Glutamatergic neuron (in vitro differentiated cells): ENCODE measurements at regions not wholly inside any gene's neighbourhood (a gene's known extent, or its start where the extent isn't known, plus 50 kb on each side); places are given as distances from the start of the nearest gene placed in this dataset.

Experiments used
- DNase-seq: peaks from one replicate; pipeline ENCODE4 v3.0.0; 2022
- H3K27ac Mint-ChIP-seq: one replicate; pipeline ENCODE4 v1.8.0; 2020; ENCODE audit warnings: mild to moderate bottlenecking, mixed read lengths, inconsistent platforms; ENCODE audit not compliant: unreplicated experiment
- H3K27me3 Mint-ChIP-seq: one replicate; pipeline ENCODE4 v1.8.0; 2020; ENCODE audit warnings: mild to moderate bottlenecking, moderate library complexity, mixed read lengths, inconsistent platforms; ENCODE audit not compliant: unreplicated experiment
- H3K36me3 Mint-ChIP-seq: one replicate; pipeline ENCODE4 v1.8.0; 2020; ENCODE audit warnings: mild to moderate bottlenecking, mixed read lengths, inconsistent platforms; ENCODE audit not compliant: unreplicated experiment
- H3K4me1 Mint-ChIP-seq: one replicate; pipeline ENCODE4 v1.8.0; 2020; ENCODE audit warnings: mild to moderate bottlenecking, low read depth, mixed read lengths, inconsistent platforms; ENCODE audit not compliant: unreplicated experiment
- H3K4me3 Mint-ChIP-seq: one replicate; pipeline ENCODE4 v1.8.0; 2020; ENCODE audit warnings: mild to moderate bottlenecking, mixed read lengths, inconsistent platforms; ENCODE audit not compliant: unreplicated experiment
- H3K9me3 Mint-ChIP-seq: one replicate; pipeline ENCODE4 v1.8.0; 2020; ENCODE audit warnings: mild to moderate bottlenecking, moderate library complexity, mixed read lengths, inconsistent platforms; ENCODE audit not compliant: unreplicated experiment
- CTCF ChIP-seq: fragments of 200-600 bp; sonication (generic); IDR thresholded peaks from one replicate; pipeline ENCODE4 v1.5.0; 2021; ENCODE audit not compliant: partially characterized antibody, unreplicated experiment

DNA sequence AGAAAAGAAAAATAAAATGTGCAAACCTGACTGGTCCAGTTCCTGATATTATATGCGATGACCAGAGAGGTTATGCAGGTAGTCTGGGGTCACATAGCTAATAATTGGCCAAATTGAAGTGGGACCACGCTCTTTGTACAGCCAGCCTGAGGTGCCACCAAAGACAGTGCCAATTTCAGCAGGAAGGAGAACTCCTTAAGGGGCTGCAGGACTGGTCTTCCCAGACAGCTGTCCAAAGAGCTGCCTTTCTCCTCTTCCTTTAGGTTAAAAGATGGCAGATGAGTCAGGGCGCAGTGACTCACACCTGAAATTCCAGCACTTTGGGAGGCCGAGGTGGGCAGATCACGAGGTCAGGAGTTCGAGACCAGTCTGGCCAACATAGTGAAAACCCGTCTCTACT, 95.5 kb downstream of the ACKR3 start:
- peaks cover 5% of the 10 kb centered on the region for H3K9me3 Mint-ChIP-seq
- H3K27ac Mint-ChIP-seq: no peak overlapping the region
- H3K27me3 Mint-ChIP-seq: peaks cover 3% of the 10 kb centered on the region
- TF ChIP-seq CTCF: no peak
- no peak for DNase-seq
- no peaks in the 10 kb centered on the region for H3K4me1 Mint-ChIP-seq
- H3K36me3 Mint-ChIP-seq: peaks cover 6% of the 10 kb centered on the region
- no peak overlapping the region for H3K4me3 Mint-ChIP-seq

- Mint-ChIP-seq H3K27me3 (peaks cover 3% of the 10 kb centered on the region), H3K4me1 (no peaks in the 10 kb centered on the region), H3K36me3 (peaks cover 7% of the 10 kb centered on the region), H3K9me3 (peaks cover 5% of the 10 kb centered on the region), H3K4me3 (no peak overlapping the region), H3K27ac (no peak overlapping the region)
- TF ChIP-seq CTCF: no peak
- DNase-seq: no peak
Observed at GRCh38 chr2:236665572-236666118, 96.0 kb downstream of the ACKR3 start.

DNA sequence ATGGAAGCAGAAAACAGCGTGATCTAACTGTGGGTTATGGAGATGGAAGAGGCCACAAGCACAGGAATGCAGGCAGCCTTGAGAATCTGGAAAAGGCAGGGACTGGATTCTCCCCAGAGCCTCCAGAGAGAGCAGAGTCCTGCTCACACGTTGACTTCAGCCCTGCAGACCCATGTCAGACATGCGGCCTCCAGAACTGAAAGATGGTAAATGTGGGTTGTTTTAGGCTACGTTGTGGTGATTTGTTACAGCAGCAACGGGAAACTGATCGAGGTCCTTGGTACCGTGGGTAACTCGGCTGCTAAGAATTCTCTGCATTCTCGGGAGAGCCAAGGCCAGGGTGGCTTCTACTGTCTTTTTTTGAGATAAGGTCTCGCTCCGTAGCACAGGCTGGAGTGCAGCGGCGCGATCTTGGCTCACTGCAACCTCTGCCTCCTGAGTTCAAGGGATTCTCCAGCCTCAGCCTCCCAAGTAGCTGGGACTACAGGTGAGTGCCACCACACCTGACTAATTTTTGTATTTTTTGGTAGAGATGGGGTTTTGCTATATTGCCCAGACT, 97.1 kb downstream of the ACKR3 start:
- Mint-ChIP-seq H3K4me3 (no peak overlapping the region), H3K27me3 (peaks cover 8% of the 10 kb centered on the region), H3K36me3 (peaks cover 14% of the 10 kb centered on the region), H3K9me3 (peaks cover 7% of the 10 kb centered on the region), H3K27ac (no peak overlapping the region), H3K4me1 (peaks cover 2% of the 10 kb centered on the region)
- no peak for DNase-seq
- TF ChIP-seq CTCF: no peak

DNA sequence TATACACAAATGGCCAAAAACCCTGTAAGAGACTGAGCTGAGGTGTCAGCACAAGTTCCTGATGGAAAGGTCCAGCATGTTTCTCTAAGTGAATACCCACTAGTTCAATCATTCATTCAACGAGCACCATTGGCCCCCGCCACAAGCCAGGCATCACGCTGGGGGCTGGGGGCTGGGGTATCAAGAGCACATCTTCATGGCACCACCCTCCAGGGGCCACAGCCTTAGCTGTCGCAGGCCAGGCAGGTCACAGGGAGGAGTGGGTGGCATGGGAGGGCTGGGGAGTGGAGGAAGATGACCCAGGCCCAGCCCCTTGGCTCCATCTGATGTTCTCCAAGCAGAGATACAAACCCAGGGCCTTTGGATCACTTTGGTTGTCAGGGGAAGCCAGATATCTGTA, 97.9 kb downstream of the ACKR3 start:
- Mint-ChIP-seq H3K36me3 (peaks cover 14% of the 10 kb centered on the region), H3K4me3 (no peak overlapping the region), H3K27ac (no peak overlapping the region), H3K9me3 (peaks cover 7% of the 10 kb centered on the region), H3K27me3 (peaks cover 8% of the 10 kb centered on the region), H3K4me1 (peaks cover 2% of the 10 kb centered on the region)
- TF ChIP-seq CTCF: no peak
- no peak for DNase-seq

DNA sequence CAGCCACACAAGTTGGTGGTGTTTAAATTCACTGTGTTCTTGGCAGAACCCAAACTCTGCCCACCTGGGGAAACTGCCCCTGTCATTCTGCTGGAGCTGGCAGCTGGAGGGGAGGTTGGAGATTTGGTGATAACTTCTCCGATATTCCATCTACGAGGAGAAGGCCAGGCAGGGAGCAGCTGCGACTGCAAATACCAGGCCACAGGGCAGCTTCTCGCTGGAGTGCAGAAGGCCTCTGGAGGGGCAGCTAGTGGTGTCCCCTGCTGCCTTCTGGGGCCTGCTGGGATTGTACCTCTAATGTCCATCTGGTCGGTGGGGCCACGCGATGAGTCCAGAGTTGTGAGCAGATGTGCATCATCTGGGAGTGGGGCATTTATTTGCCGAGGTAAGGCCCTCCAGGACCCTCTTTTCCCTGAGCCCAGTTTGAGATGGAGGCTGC, 98.9 kb downstream of the ACKR3 start:
- no peak for TF ChIP-seq CTCF
- Mint-ChIP-seq H3K36me3 (peaks cover 21% of the 10 kb centered on the region), H3K27ac (no peak overlapping the region), H3K4me3 (no peak overlapping the region), H3K27me3 (peaks cover 8% of the 10 kb centered on the region), H3K9me3 (peaks cover 9% of the 10 kb centered on the region), H3K4me1 (peaks cover 2% of the 10 kb centered on the region)
- DNase-seq: no peak
